HG02870 (cell line): ENCODE measurements at regions not wholly inside any gene's neighbourhood (a gene's known extent, or its start where the extent isn't known, plus 50 kb on each side); places are given as distances from the start of the nearest gene placed in this dataset.

Source experiments
- ATAC-seq: cut with Tn5 transposase; IDR thresholded peaks from one replicate; pipeline ENCODE4 v1.9.1; 2021; ENCODE audit warnings: mild to moderate bottlenecking, moderate library complexity; ENCODE audit not compliant: unreplicated experiment

GRCh38 chr10:8227246-8227645 lies 172.8 kb downstream of the GATA3 start:
- ATAC-seq, result no peak

- ATAC-seq, result no peak
These were observed 174.7 kb downstream of the GATA3 start for GRCh38 chr10:8229153-8229552.

- no peak for ATAC-seq
These were observed 176.4 kb downstream of the GATA3 start for GRCh38 chr10:8230902-8231301.

- ATAC-seq, result no peak
These were observed 178.6 kb downstream of the GATA3 start for GRCh38 chr10:8233049-8233448.

- no peak for ATAC-seq
These were observed 179.4 kb downstream of the GATA3 start for GRCh38 chr10:8233832-8234259.

- ATAC-seq, result no peak
These were observed 181.0 kb downstream of the GATA3 start for GRCh38 chr10:8235253-8236027.

- ATAC-seq, result no peak
These were observed 184.5 kb downstream of the GATA3 start for GRCh38 chr10:8238986-8239385.

GRCh38 chr10:8240861-8241260 lies 186.4 kb downstream of the GATA3 start:
- no peak for ATAC-seq

- ATAC-seq, result no peak
These were observed 187.9 kb downstream of the GATA3 start for GRCh38 chr10:8242295-8242872.

- no peak for ATAC-seq
These were observed 190.8 kb downstream of the GATA3 start for GRCh38 chr10:8245131-8245813.

GRCh38 chr10:8245814-8246142 lies 191.3 kb downstream of the GATA3 start:
- no peak for ATAC-seq

GRCh38 chr10:8246548-8246947 lies 192.1 kb downstream of the GATA3 start:
- ATAC-seq, result no peak

- no peak for ATAC-seq
These were observed 192.7 kb downstream of the GATA3 start for GRCh38 chr10:8247191-8247590.

GRCh38 chr10:8248868-8249267 lies 194.4 kb downstream of the GATA3 start:
- ATAC-seq, result no peak

GRCh38 chr10:8254350-8254749 lies 199.9 kb downstream of the GATA3 start:
- ATAC-seq, result no peak

GRCh38 chr10:8255301-8255700 lies 200.8 kb downstream of the GATA3 start:
- ATAC-seq, result no peak

- ATAC-seq, result no peak
These were observed 206.2 kb downstream of the GATA3 start for GRCh38 chr10:8260645-8261044.

- no peak for ATAC-seq
These were observed 207.8 kb downstream of the GATA3 start for GRCh38 chr10:8262317-8262716.

- no peak for ATAC-seq
These were observed 215.5 kb downstream of the GATA3 start for GRCh38 chr10:8269976-8270375.

GRCh38 chr10:8272794-8273425 lies 218.4 kb downstream of the GATA3 start:
- no peak for ATAC-seq

GRCh38 chr10:8273749-8274148 lies 219.3 kb downstream of the GATA3 start:
- ATAC-seq, result no peak

GRCh38 chr10:8275911-8276310 lies 221.4 kb downstream of the GATA3 start:
- ATAC-seq, result no peak
